SK-N-MC (cell line): ENCODE measurements at regions not wholly inside any gene's neighbourhood (a gene's known extent, or its start where the extent isn't known, plus 50 kb on each side); places are given as distances from the start of the nearest gene placed in this dataset.
"Not testable (repeated sequence)": the region's sequence is repeated elsewhere in the genome, so short reads cannot be mapped to it uniquely, and the experiment has no call there.

Experiments used
- EZH2 ChIP-seq: fragments of 200-600 bp; sonication (generic); IDR thresholded peaks from one replicate; pipeline ENCODE4 v1.6.1; 2017; ENCODE audit warnings: antibody characterized with exemption
- POLR2AphosphoS5 ChIP-seq: IDR thresholded peaks from 2 replicates; pipeline ENCODE4 v1.6.1; 2012; ENCODE audit warnings: mild to moderate bottlenecking, low read depth, low read length, borderline replicate concordance

- TF ChIP-seq EZH2, POLR2AphosphoS5: not testable (repeated sequence)
Measured at GRCh38 chr5:20890936-20891335, 902.9 kb upstream of the CDH18 start.
